Esophagus squamous epithelium (tissue), 5 donors: ENCODE measurements at regions not wholly inside any gene's neighbourhood (a gene's known extent, or its start where the extent isn't known, plus 50 kb on each side); places are given as distances from the start of the nearest gene placed in this dataset.

ENCODE experiments used
- DNase-seq: peaks from one replicate; lab custom pipeline; 2025; lab: John Stamatoyannopoulos, UW
- H3K27ac ChIP-seq, 4 donors: fragments of 200-600 bp; sonication (generic); one replicate each; pipeline ENCODE4 v1.5.1; 2016 to 2019; ENCODE audit warnings: mild to moderate bottlenecking in 1 of 4
- H3K27me3 ChIP-seq, 4 donors: fragments of 200-600 bp; sonication (generic); 1 replicate in 3 of 4; 2 replicates in 1 of 4; pipeline versions ENCODE4 v1.5.1 to v1.6.0; 2017 to 2021; ENCODE audit warnings: antibody characterized with exemption in 1 of 4
- H3K36me3 ChIP-seq, 3 donors: fragments of 200-600 bp; sonication (generic); one replicate each; pipeline ENCODE4 v1.5.1; 2016 to 2019
- H3K4me1 ChIP-seq, 3 donors: fragments of 200-600 bp; sonication (generic); one replicate each; pipeline ENCODE4 v1.5.1; 2017 to 2019
- H3K4me3 ChIP-seq, 4 donors: fragments of 200-600 bp; sonication (generic); 1 replicate in 3 of 4; 2 replicates in 1 of 4; pipeline ENCODE4 v1.5.1; 2016 to 2019; ENCODE audit warnings: mild to moderate bottlenecking in 2 of 4, moderate library complexity in 1 of 4
- H3K9me3 ChIP-seq, 3 donors: fragments of 200-600 bp; sonication (generic); one replicate each; pipeline ENCODE4 v1.5.1; 2016 to 2019
- CTCF ChIP-seq, 6 experiments: fragments of 450-650 bp in 4 of 6; fragments of 200-600 bp in 2 of 6; sonication (generic) in 2 of 6; IDR thresholded peaks; one replicate each; pipeline ENCODE4 v1.5.1; 2016 to 2019; ENCODE audit warnings: antibody characterized with exemption in 6 of 6, mild to moderate bottlenecking in 4 of 6, moderate library complexity in 4 of 6
- POLR2A ChIP-seq, 4 donors: fragments of 450-650 bp; IDR thresholded peaks; one replicate each; pipeline ENCODE4 v1.6.1; 2017; ENCODE audit warnings: antibody characterized with exemption in 4 of 4, mild to moderate bottlenecking in 4 of 4, moderate library complexity in 3 of 4
- WGBS, 2 donors: methylation state at CpG; one replicate each; pipeline ENCODE4 v1.1.5; 2018; 5-methylcytosine and 5-hydroxymethylcytosine counted together
- intact Hi-C: fragments of 100-400 bp; cut with DNase I; formaldehyde crosslinking; loops from one replicate; pipeline ENCODE4 v1.15.0; 2022
- donor health status: DM: yes; HTN: yes; CAD: no.

DNA sequence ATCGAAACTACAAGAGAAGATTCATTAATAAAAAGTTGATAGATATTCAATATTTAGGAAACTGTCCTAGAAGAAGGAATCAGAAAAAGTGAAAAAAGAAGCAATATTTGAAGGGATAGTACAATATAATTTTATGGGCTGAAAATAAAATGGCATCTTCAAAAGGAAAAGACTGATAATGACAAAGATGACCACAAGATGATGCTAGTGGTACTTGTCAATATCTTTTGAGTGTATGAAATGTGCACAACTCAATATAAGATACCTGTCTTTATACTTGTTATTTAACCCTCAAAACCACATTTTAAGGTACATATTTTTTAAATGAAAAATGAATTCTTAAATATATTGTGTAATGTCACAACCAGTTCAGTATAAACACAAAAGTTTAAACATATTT, 1059.6 kb upstream of the RAG2 start:
- no peaks in the 10 kb centered on the region for H3K36me3 ChIP-seq
- no peaks in the 10 kb centered on the region for H3K4me1 ChIP-seq
- no peak for DNase-seq
- no peak overlapping the region for H3K27ac ChIP-seq
- TF ChIP-seq POLR2A (IDR thresholded peaks at IDR 0.05) (no peak), CTCF (IDR thresholded peaks at IDR 0.05) (no peak)
- 53 to 71% methylated on average over 1 of the region's 1 CpG for WGBS, 2 donors
- H3K9me3 ChIP-seq, result no peaks in the 10 kb centered on the region
- no peaks in the 10 kb centered on the region for H3K27me3 ChIP-seq
- intact Hi-C loops, result no loop called here
- H3K4me3 ChIP-seq, result no peak overlapping the region

DNA sequence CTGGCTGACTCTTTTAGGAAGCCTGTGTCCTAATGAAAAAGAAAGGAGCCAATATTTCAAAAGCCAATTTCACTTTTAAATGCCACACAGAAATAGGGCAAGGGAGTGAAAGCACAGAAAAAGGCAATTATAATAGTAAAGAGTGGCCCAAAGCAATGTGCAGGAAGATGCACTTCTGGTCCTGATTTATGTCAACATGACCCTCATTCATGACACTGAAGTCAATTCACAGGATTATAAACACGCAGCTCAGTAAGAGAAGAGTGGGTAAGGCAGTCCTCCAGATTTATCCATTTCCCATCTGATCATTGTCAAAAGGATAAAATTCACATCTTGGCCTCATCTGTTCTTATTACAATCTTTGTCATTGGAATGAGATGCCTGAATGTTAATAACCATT, 1049.7 kb upstream of the RAG2 start:
- Histone ChIP-seq H3K9me3 (no peaks in the 10 kb centered on the region), H3K27me3 (no peaks in the 10 kb centered on the region), H3K36me3 (no peaks in the 10 kb centered on the region), H3K4me1 (no peaks in the 10 kb centered on the region), H3K27ac (no peak overlapping the region), H3K4me3 (no peak overlapping the region)
- DNase-seq, result no peak
- WGBS, 2 donors, result 59 to 71% methylated on average over 1 of the region's 1 CpG
- TF ChIP-seq CTCF (IDR thresholded peaks at IDR 0.05) (no peak), POLR2A (IDR thresholded peaks at IDR 0.05) (no peak)
- intact Hi-C loops, result no loop called here

- WGBS, 2 donors, result 59 to 71% methylated on average over 2 of the region's 2 CpGs
- Histone ChIP-seq H3K27ac (no peak overlapping the region), H3K36me3 (no peaks in the 10 kb centered on the region), H3K27me3 (no peaks in the 10 kb centered on the region), H3K9me3 (no peaks in the 10 kb centered on the region), H3K4me1 (no peaks in the 10 kb centered on the region), H3K4me3 (no peak overlapping the region)
- DNase-seq, result no peak
- intact Hi-C loops, result no loop called here
- TF ChIP-seq CTCF (IDR thresholded peaks at IDR 0.05) (no peak), POLR2A (IDR thresholded peaks at IDR 0.05) (no peak)
Measured at GRCh38 chr11:37643968-37644367, 1045.9 kb upstream of the RAG2 start.

DNA sequence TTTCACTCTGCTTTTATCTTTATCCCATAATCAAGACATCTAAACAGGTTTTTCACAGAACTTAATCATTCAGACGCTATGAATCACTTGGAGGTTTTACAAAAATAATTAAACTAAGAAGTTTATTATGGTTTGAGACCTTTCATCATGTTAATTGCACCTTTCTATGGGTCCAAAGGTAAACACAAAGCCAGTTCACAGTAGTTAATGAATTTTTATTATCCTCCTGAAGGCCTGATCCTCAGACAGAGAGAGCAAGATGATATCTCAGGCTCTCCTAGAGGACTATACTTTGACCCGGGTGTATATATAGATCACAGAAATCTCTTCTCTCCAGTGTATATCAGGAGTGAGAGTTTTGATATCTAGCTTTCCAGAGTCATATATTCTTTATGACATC, 1044.3 kb upstream of the RAG2 start:
- no peaks in the 10 kb centered on the region for H3K4me1 ChIP-seq
- no peaks in the 10 kb centered on the region for H3K27me3 ChIP-seq
- H3K9me3 ChIP-seq, result no peaks in the 10 kb centered on the region
- H3K4me3 ChIP-seq, result no peak overlapping the region
- no peak overlapping the region for H3K27ac ChIP-seq
- TF ChIP-seq CTCF (IDR thresholded peaks at IDR 0.05) (no peak), POLR2A (IDR thresholded peaks at IDR 0.05) (no peak)
- DNase-seq, result no peak
- WGBS, 2 donors, result 36 to 52% methylated on average over 2 of the region's 2 CpGs
- intact Hi-C loops, result no loop called here
- H3K36me3 ChIP-seq, result no peaks in the 10 kb centered on the region

DNA sequence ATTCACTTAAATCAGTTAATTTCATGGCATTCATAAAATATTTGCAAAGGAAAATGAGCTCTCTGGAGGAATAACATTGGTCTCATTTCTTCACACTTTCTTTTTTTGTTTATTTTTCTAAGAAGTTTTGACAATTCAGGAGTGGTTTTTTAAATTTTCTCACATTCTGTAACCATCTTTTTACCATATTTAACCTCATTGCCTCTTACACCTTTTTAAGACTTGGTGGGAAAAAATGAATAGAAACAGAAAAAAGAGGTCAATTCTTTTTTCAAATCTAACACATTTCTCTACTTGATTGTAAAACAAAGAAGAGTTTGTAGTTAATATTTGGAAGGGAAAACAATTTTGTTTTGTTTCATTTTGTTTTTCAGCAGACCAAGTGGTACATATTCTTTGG, 1034.7 kb upstream of the RAG2 start:
- Histone ChIP-seq H3K4me3 (no peak overlapping the region), H3K36me3 (no peaks in the 10 kb centered on the region), H3K27ac (no peak overlapping the region), H3K9me3 (no peaks in the 10 kb centered on the region), H3K27me3 (no peaks in the 10 kb centered on the region), H3K4me1 (no peaks in the 10 kb centered on the region)
- TF ChIP-seq POLR2A (IDR thresholded peaks at IDR 0.05), result no peak
- no peak for DNase-seq
- intact Hi-C loops, result no loop called here

GRCh38 chr11:37630866-37631265, 1032.8 kb upstream of the RAG2 start:
- Histone ChIP-seq H3K36me3 (no peaks in the 10 kb centered on the region), H3K27ac (no peak overlapping the region), H3K9me3 (no peaks in the 10 kb centered on the region), H3K27me3 (no peaks in the 10 kb centered on the region), H3K4me1 (no peaks in the 10 kb centered on the region), H3K4me3 (no peak overlapping the region)
- 60 to 73% methylated on average over 1 of the region's 1 CpG for WGBS, 2 donors
- TF ChIP-seq CTCF (IDR thresholded peaks at IDR 0.05), result no peak
- TF ChIP-seq POLR2A (IDR thresholded peaks at IDR 0.05), result no peak
- DNase-seq, result no peak
- intact Hi-C loops, result no loop called here
